ENCODE measurements at regions not wholly inside any gene's neighbourhood (a gene's known extent, or its start where the extent isn't known, plus 50 kb on each side); places are given as distances from the start of the nearest gene placed in this dataset.

DNA sequence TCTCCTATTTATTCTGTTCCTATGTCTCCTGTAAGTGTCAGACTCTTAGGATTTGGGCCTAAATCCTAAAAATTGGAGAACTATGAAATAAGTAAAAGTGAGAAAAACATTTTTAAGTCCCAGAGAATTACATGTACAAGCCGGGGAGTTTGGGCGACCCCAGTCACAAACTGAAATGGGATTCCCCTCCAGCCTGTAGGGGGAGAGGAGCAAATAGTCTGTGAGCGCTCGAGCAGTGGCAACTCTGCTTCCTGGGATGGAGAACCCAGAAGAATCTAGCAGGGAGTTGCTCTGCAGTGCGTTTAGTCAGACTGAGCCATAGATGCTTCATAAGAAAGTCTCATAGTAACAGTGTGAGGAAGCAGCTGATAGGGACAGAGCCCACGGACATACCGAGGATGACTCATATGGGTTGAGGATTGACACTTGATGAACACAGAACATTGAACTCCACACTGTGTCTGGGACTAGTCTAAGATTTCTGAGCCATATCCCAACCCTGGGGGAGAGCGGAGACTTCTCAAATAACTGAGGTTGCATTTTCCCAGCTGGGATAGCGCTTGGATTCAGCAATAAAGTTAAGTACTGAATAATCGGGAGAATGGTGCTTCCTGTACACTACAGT, 437.2 kb downstream of the BCKDHB start:
- no peak for TF ChIP-seq TAF1 (conservative IDR thresholded peaks at IDR 0.05)
- TF ChIP-seq, protein P1, sequence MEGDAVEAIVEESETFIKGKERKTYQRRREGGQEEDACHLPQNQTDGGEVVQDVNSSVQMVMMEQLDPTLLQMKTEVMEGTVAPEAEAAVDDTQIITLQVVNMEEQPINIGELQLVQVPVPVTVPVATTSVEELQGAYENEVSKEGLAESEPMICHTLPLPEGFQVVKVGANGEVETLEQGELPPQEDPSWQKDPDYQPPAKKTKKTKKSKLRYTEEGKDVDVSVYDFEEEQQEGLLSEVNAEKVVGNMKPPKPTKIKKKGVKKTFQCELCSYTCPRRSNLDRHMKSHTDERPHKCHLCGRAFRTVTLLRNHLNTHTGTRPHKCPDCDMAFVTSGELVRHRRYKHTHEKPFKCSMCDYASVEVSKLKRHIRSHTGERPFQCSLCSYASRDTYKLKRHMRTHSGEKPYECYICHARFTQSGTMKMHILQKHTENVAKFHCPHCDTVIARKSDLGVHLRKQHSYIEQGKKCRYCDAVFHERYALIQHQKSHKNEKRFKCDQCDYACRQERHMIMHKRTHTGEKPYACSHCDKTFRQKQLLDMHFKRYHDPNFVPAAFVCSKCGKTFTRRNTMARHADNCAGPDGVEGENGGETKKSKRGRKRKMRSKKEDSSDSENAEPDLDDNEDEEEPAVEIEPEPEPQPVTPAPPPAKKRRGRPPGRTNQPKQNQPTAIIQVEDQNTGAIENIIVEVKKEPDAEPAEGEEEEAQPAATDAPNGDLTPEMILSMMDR (IDR thresholded peaks at IDR 0.05; ENCODE audit: low read depth, low read length, missing input control) = no peak
- TF ChIP-seq RXRA (IDR thresholded peaks at IDR 0.05) = no peak
- no peak for TF ChIP-seq REST (IDR thresholded peaks at IDR 0.05)
